GM12892 (cell line): ENCODE measurements at regions not wholly inside any gene's neighbourhood (a gene's known extent, or its start where the extent isn't known, plus 50 kb on each side); places are given as distances from the start of the nearest gene placed in this dataset.

ENCODE experiments used
- POLR2AphosphoS5 ChIP-seq: IDR thresholded peaks from 2 replicates; pipeline ENCODE4 v1.6.1; 2011; ENCODE audit warnings: low read depth, low read length, control low read depth
- TAF1 ChIP-seq: IDR thresholded peaks from 2 replicates; pipeline ENCODE4 v1.6.1; 2011; ENCODE audit warnings: low read depth, mild to moderate bottlenecking, control low read depth, low read length, borderline replicate concordance

- TF ChIP-seq POLR2AphosphoS5 (no peak), TAF1 (no peak)
Observed at GRCh38 chr16:85449191-85449884, 163.8 kb upstream of the GSE1 start.
